ENCODE measurements at regions not wholly inside any gene's neighbourhood (a gene's known extent, or its start where the extent isn't known, plus 50 kb on each side); places are given as distances from the start of the nearest gene placed in this dataset.
A peak's percentile ranks its signal among the peaks of the same experiment; 100 is the strongest.

DNA sequence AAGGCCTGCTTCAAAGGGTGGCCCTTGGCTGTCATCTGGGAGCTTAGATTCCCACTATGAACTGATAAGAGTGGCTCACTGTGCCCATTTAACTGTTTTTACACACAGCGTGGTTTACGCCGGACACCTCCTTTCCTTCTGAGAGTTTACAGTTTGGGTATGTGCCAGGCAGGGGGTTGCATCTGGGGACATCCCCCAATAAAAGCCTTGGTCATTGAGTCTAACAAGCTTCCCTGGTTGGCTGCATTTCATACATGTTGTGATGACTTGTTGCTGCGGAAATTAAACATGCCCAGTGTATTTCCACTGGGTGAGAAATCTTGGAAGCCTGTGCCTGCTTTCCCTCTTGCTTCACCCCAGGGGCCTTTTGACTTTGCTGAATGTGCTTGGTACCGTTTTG, 264.1 kb upstream of the NPY start:
- no peak for DNase-seq
- no peak overlapping the region for H2BK5ac ChIP-seq (ENCODE audit: low read length)
- H3K56ac ChIP-seq (ENCODE audit: low read length), result no peak overlapping the region
- H3K79me2 ChIP-seq (ENCODE audit: control insufficient read depth, insufficient read depth, low read length), result no peaks in the 10 kb centered on the region
- H3K4me2 ChIP-seq (ENCODE audit: low read length), result no peak overlapping the region
- no peak overlapping the region for H3K23ac ChIP-seq (ENCODE audit: low read length)
- H3K27me3 ChIP-seq (ENCODE audit: insufficient read depth, low read length, poor library complexity), result no peaks in the 10 kb centered on the region
- H3K36me3 ChIP-seq (ENCODE audit: control insufficient read depth, insufficient read depth, low read length), result no peaks in the 10 kb centered on the region
- no peaks in the 10 kb centered on the region for H3K79me1 ChIP-seq (ENCODE audit: low read length)
- H2BK120ac ChIP-seq (ENCODE audit: low read depth, low read length), result no peak overlapping the region
- H3K27ac ChIP-seq (ENCODE audit: low read depth, low read length), result no peak overlapping the region
- H3K9ac ChIP-seq (ENCODE audit: low read length), result no peak overlapping the region
- no peaks in the 10 kb centered on the region for H3K4me1 ChIP-seq (ENCODE audit: control insufficient read depth, low read depth, low read length)
- no peak overlapping the region for H2AK5ac ChIP-seq (ENCODE audit: low read length)
- H2BK15ac ChIP-seq (replicated peaks; ENCODE audit: low read depth), result no peak overlapping the region
- no peak overlapping the region for H4K8ac ChIP-seq (ENCODE audit: low read depth, low read length)
- no peak overlapping the region for H3K4ac ChIP-seq (ENCODE audit: low read depth, low read length)
- H3K18ac ChIP-seq (ENCODE audit: low read length), result no peak overlapping the region
- no CpG with 5 or more reads among the region's 5 CpGs for WGBS (ENCODE audit: extremely low coverage, insufficient coverage, low lambda C conversion rate)
- H4K5ac ChIP-seq (ENCODE audit: low read length), result no peak overlapping the region
- no peak overlapping the region for H3K4me3 ChIP-seq (ENCODE audit: low read length)

DNA sequence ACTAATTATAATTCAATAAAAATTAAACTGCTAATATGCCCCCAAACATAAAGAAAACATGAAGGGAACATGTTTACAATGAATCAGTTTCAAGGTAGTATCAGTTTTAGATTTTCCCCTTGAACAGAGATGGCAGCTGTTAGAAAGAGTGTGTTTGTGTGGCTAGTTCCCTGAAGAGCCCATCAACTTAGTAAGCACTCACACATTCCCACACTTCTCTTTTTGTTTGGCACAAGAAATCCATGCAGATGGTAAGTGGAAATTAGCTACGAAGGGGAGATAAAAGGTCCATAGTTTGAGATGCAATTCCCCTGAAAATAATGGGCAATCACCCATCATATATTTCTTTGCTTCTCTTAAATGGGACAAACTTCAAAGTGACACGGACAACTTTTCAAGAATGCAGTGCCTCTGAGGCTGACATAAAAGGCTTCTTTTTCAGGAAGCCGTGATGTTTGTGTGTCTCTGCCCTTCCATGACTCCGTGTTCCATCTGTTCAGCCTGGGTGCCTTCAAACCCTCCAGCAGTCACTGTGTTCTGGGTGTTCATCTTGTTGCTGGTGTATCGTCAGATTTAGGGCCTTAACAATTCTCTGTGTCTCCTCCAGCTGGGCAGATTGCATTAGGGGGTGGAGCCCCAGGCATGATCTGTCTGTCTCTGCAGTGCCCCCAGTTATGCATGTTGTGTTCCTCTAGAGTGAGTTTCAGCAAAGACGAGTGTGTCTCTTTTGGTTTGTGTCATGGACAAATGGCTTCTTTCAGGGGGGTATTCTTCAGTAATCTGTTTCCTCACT, 259.5 kb upstream of the NPY start:
- Histone ChIP-seq H4K8ac (ENCODE audit: low read depth, low read length) (no peak overlapping the region), H2BK15ac (replicated peaks; ENCODE audit: low read depth) (no peak overlapping the region), H3K4ac (ENCODE audit: low read depth, low read length) (no peak overlapping the region), H3K79me2 (ENCODE audit: control insufficient read depth, insufficient read depth, low read length) (no peaks in the 10 kb centered on the region), H3K4me1 (ENCODE audit: control insufficient read depth, low read depth, low read length) (peaks cover 5% of the 10 kb centered on the region), H3K23ac (ENCODE audit: low read length) (no peak overlapping the region), H3K27me3 (ENCODE audit: insufficient read depth, low read length, poor library complexity) (no peaks in the 10 kb centered on the region), H3K4me3 (ENCODE audit: low read length) (no peak overlapping the region), H4K5ac (ENCODE audit: low read length) (no peak overlapping the region), H2BK120ac (ENCODE audit: low read depth, low read length) (no peak overlapping the region), H3K18ac (ENCODE audit: low read length) (no peak overlapping the region), H2AK5ac (ENCODE audit: low read length) (no peak overlapping the region), H3K56ac (ENCODE audit: low read length) (no peak overlapping the region), H3K27ac (ENCODE audit: low read depth, low read length) (no peak overlapping the region), H3K36me3 (ENCODE audit: control insufficient read depth, insufficient read depth, low read length) (no peaks in the 10 kb centered on the region), H3K79me1 (ENCODE audit: low read length) (no peaks in the 10 kb centered on the region), H2BK5ac (ENCODE audit: low read length) (no peak overlapping the region), H3K4me2 (ENCODE audit: low read length) (no peak overlapping the region), H3K9ac (ENCODE audit: low read length) (no peak overlapping the region)
- no CpG with 5 or more reads among the region's 6 CpGs for WGBS (ENCODE audit: extremely low coverage, insufficient coverage, low lambda C conversion rate)
- DNase-seq, result no peak

DNA sequence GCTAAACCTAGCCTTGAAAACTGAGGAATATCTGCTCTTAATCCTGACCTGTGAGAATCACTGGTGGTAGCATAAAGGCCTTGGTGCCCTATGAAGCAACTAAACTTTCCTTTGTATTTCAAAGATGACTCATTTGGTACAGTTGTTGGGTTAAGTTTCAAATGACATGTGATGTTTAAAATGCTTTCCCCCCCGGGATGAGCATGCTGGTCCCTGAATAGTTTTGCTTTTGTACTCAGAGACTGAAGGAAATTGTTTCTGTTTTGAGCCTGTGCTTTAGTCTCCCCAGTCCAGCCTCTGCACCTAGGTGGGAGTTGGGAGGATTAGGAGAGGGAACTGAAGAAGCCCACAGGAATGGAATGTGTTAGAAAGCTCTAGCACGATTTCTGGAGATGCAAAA, 258.9 kb upstream of the NPY start:
- no peak overlapping the region for H3K4me2 ChIP-seq (ENCODE audit: low read length)
- H3K36me3 ChIP-seq (ENCODE audit: control insufficient read depth, insufficient read depth, low read length), result no peaks in the 10 kb centered on the region
- no peak overlapping the region for H3K9ac ChIP-seq (ENCODE audit: low read length)
- H3K79me1 ChIP-seq (ENCODE audit: low read length), result no peaks in the 10 kb centered on the region
- H3K56ac ChIP-seq (ENCODE audit: low read length), result no peak overlapping the region
- peaks cover 5% of the 10 kb centered on the region for H3K4me1 ChIP-seq (ENCODE audit: control insufficient read depth, low read depth, low read length)
- H3K27me3 ChIP-seq (ENCODE audit: insufficient read depth, low read length, poor library complexity), result no peaks in the 10 kb centered on the region
- no peak overlapping the region for H2BK15ac ChIP-seq (replicated peaks; ENCODE audit: low read depth)
- H4K8ac ChIP-seq (ENCODE audit: low read depth, low read length), result no peak overlapping the region
- no peak overlapping the region for H3K27ac ChIP-seq (ENCODE audit: low read depth, low read length)
- H2BK5ac ChIP-seq (ENCODE audit: low read length), result no peak overlapping the region
- WGBS (ENCODE audit: extremely low coverage, insufficient coverage, low lambda C conversion rate), result no CpG with 5 or more reads among the region's 2 CpGs
- H3K79me2 ChIP-seq (ENCODE audit: control insufficient read depth, insufficient read depth, low read length), result no peaks in the 10 kb centered on the region
- H3K23ac ChIP-seq (ENCODE audit: low read length), result no peak overlapping the region
- H3K4ac ChIP-seq (ENCODE audit: low read depth, low read length), result no peak overlapping the region
- no peak overlapping the region for H2BK120ac ChIP-seq (ENCODE audit: low read depth, low read length)
- H4K5ac ChIP-seq (ENCODE audit: low read length), result no peak overlapping the region
- no peak overlapping the region for H3K4me3 ChIP-seq (ENCODE audit: low read length)
- no peak overlapping the region for H2AK5ac ChIP-seq (ENCODE audit: low read length)
- no peak overlapping the region for H3K18ac ChIP-seq (ENCODE audit: low read length)
- peak; percentile 29 for DNase-seq

DNA sequence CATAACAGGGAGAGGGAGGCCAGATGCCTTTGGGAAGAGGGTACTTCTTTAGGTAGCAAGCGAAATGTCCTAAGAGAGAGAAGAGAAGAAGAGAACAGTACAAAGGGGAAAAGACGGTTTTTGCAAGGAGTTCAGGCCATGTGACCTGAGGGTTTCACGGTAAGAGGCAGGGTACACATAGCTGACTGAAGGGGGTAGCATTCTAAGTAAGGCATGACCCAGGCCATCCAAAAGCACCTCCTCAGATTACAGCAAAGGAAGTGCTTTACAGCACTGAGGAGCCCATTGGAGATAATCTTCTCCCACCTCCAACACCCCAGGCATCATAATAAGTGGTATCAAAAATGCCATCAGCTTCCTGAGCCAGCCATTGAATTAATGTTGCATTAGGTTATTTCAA, 258.2 kb upstream of the NPY start:
- H3K36me3 ChIP-seq (ENCODE audit: control insufficient read depth, insufficient read depth, low read length), result no peaks in the 10 kb centered on the region
- no peak overlapping the region for H3K4me3 ChIP-seq (ENCODE audit: low read length)
- WGBS (ENCODE audit: extremely low coverage, insufficient coverage, low lambda C conversion rate), result no CpG with 5 or more reads among the region's 3 CpGs
- H3K4me1 ChIP-seq (ENCODE audit: control insufficient read depth, low read depth, low read length), result peaks cover 5% of the 10 kb centered on the region
- H3K27me3 ChIP-seq (ENCODE audit: insufficient read depth, low read length, poor library complexity), result no peaks in the 10 kb centered on the region
- H2BK5ac ChIP-seq (ENCODE audit: low read length), result no peak overlapping the region
- no peak overlapping the region for H2AK5ac ChIP-seq (ENCODE audit: low read length)
- no peak overlapping the region for H3K23ac ChIP-seq (ENCODE audit: low read length)
- no peak overlapping the region for H3K27ac ChIP-seq (ENCODE audit: low read depth, low read length)
- no peaks in the 10 kb centered on the region for H3K79me2 ChIP-seq (ENCODE audit: control insufficient read depth, insufficient read depth, low read length)
- H3K4me2 ChIP-seq (ENCODE audit: low read length), result no peak overlapping the region
- peak overlapping the region; percentile 15 for H4K5ac ChIP-seq (ENCODE audit: low read length)
- peak overlapping the region; percentile 51 for H3K56ac ChIP-seq (ENCODE audit: low read length)
- H3K4ac ChIP-seq (ENCODE audit: low read depth, low read length), result no peak overlapping the region
- H3K18ac ChIP-seq (ENCODE audit: low read length), result no peak overlapping the region
- no peak overlapping the region for H2BK15ac ChIP-seq (replicated peaks; ENCODE audit: low read depth)
- no peak overlapping the region for H3K9ac ChIP-seq (ENCODE audit: low read length)
- H3K79me1 ChIP-seq (ENCODE audit: low read length), result no peaks in the 10 kb centered on the region
- H2BK120ac ChIP-seq (ENCODE audit: low read depth, low read length), result no peak overlapping the region
- H4K8ac ChIP-seq (ENCODE audit: low read depth, low read length), result no peak overlapping the region
- peak; percentile 65 for DNase-seq

DNA sequence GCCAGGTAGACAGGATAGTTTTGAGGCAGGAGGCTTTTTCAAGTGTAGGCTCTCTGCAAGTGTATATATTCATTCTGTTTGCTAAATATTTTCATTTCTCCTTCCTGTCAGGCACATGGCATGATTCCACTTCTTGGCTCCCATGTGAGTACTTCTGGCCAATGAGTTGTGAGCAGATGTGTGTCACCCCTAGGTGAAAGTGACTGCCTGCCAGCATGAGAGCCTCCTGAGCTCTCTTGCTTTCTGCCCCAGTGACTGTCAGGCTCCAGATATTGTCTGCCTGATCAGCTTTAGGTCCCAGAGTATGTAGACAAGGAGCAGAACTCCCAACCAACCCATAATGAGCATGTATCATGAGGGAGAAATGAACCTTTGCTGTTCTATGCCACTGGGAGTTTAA, 257.6 kb upstream of the NPY start:
- no peaks in the 10 kb centered on the region for H3K79me2 ChIP-seq (ENCODE audit: control insufficient read depth, insufficient read depth, low read length)
- H3K4me2 ChIP-seq (ENCODE audit: low read length), result no peak overlapping the region
- H4K5ac ChIP-seq (ENCODE audit: low read length), result no peak overlapping the region
- no peak overlapping the region for H3K9ac ChIP-seq (ENCODE audit: low read length)
- no peak overlapping the region for H3K27ac ChIP-seq (ENCODE audit: low read depth, low read length)
- no peak overlapping the region for H3K23ac ChIP-seq (ENCODE audit: low read length)
- no peak overlapping the region for H3K4ac ChIP-seq (ENCODE audit: low read depth, low read length)
- no peaks in the 10 kb centered on the region for H3K27me3 ChIP-seq (ENCODE audit: insufficient read depth, low read length, poor library complexity)
- DNase-seq, result no peak
- no peak overlapping the region for H2BK120ac ChIP-seq (ENCODE audit: low read depth, low read length)
- H3K18ac ChIP-seq (ENCODE audit: low read length), result no peak overlapping the region
- peaks cover 5% of the 10 kb centered on the region for H3K4me1 ChIP-seq (ENCODE audit: control insufficient read depth, low read depth, low read length)
- no peaks in the 10 kb centered on the region for H3K36me3 ChIP-seq (ENCODE audit: control insufficient read depth, insufficient read depth, low read length)
- H3K4me3 ChIP-seq (ENCODE audit: low read length), result no peak overlapping the region
- H2AK5ac ChIP-seq (ENCODE audit: low read length), result no peak overlapping the region
- no peak overlapping the region for H2BK5ac ChIP-seq (ENCODE audit: low read length)
- H3K56ac ChIP-seq (ENCODE audit: low read length), result no peak overlapping the region
- no peak overlapping the region for H4K8ac ChIP-seq (ENCODE audit: low read depth, low read length)
- no peaks in the 10 kb centered on the region for H3K79me1 ChIP-seq (ENCODE audit: low read length)
- no peak overlapping the region for H2BK15ac ChIP-seq (replicated peaks; ENCODE audit: low read depth)

DNA sequence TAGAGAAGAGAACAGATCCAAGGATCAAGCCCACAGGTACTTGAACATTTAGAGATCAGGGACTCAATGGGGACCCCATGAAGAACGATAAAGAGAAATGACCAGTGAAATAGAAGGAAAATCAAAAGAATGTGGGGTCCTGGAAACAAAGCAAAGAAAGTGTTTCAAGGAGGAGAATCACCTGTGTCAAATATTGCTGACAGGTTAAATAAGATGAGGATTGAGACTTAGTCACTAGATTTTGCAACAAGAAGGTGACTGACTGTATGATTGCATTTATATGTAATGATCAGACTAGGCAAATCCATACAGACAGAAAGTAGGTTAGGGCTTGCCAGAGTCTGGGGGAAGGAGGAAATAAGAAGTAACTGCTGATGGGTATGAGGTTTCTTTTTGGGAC, 254.9 kb upstream of the NPY start:
- Histone ChIP-seq H3K36me3 (ENCODE audit: control insufficient read depth, insufficient read depth, low read length) (no peaks in the 10 kb centered on the region), H3K4me3 (ENCODE audit: low read length) (no peak overlapping the region), H3K27me3 (ENCODE audit: insufficient read depth, low read length, poor library complexity) (no peaks in the 10 kb centered on the region), H3K9ac (ENCODE audit: low read length) (no peak overlapping the region), H2BK15ac (replicated peaks; ENCODE audit: low read depth) (no peak overlapping the region), H2AK5ac (ENCODE audit: low read length) (no peak overlapping the region), H3K23ac (ENCODE audit: low read length) (no peak overlapping the region), H3K4me1 (ENCODE audit: control insufficient read depth, low read depth, low read length) (peaks cover 5% of the 10 kb centered on the region), H3K79me1 (ENCODE audit: low read length) (no peaks in the 10 kb centered on the region), H3K27ac (ENCODE audit: low read depth, low read length) (no peak overlapping the region), H3K4ac (ENCODE audit: low read depth, low read length) (no peak overlapping the region), H3K79me2 (ENCODE audit: control insufficient read depth, insufficient read depth, low read length) (no peaks in the 10 kb centered on the region), H3K4me2 (ENCODE audit: low read length) (no peak overlapping the region), H2BK5ac (ENCODE audit: low read length) (no peak overlapping the region), H4K8ac (ENCODE audit: low read depth, low read length) (no peak overlapping the region), H3K56ac (ENCODE audit: low read length) (no peak overlapping the region), H3K18ac (ENCODE audit: low read length) (no peak overlapping the region), H2BK120ac (ENCODE audit: low read depth, low read length) (no peak overlapping the region), H4K5ac (ENCODE audit: low read length) (no peak overlapping the region)
- DNase-seq, result no peak
- WGBS (ENCODE audit: extremely low coverage, insufficient coverage, low lambda C conversion rate), result no CpG with 5 or more reads among the region's 1 CpG
